KMS-11 (cell line): ENCODE measurements at regions not wholly inside any gene's neighbourhood (a gene's known extent, or its start where the extent isn't known, plus 50 kb on each side); places are given as distances from the start of the nearest gene placed in this dataset.

ENCODE experiments used
- H2AFZ ChIP-seq: fragments of 200-600 bp; sonication (generic); 2 replicates; pipeline ENCODE4 v1.6.1; 2016; ENCODE audit warnings: antibody characterized with exemption, mixed run types, low read depth
- H3K27ac ChIP-seq: fragments of 200-600 bp; sonication (generic); 2 replicates; pipeline ENCODE4 v1.6.1; 2016; ENCODE audit warnings: mild to moderate bottlenecking, mixed run types
- H3K27me3 ChIP-seq: fragments of 200-600 bp; sonication (generic); 2 replicates; pipeline ENCODE4 v1.6.1; 2017; ENCODE audit warnings: mild to moderate bottlenecking, low read depth, mixed run types, moderate library complexity; ENCODE audit not compliant: insufficient read depth
- H3K36me3 ChIP-seq: fragments of 200-600 bp; sonication (generic); 2 replicates; pipeline ENCODE4 v1.6.1; 2017; ENCODE audit warnings: mild to moderate bottlenecking, mixed run types; ENCODE audit not compliant: insufficient read depth
- H3K4me1 ChIP-seq: fragments of 200-600 bp; sonication (generic); 2 replicates; pipeline ENCODE4 v1.6.1; 2016; ENCODE audit warnings: mild to moderate bottlenecking, low read depth, mixed run types; ENCODE audit not compliant: poor library complexity, severe bottlenecking
- H3K4me2 ChIP-seq: fragments of 200-600 bp; sonication (generic); 2 replicates; pipeline ENCODE4 v1.7.0; 2016; ENCODE audit warnings: mild to moderate bottlenecking, mixed run types
- H3K4me3 ChIP-seq: fragments of 200-600 bp; sonication (generic); IDR thresholded peaks from 2 replicates; pipeline ENCODE4 v1.6.1; 2017; ENCODE audit warnings: low read depth, low read length, mixed read lengths; ENCODE audit not compliant: insufficient read depth
- H3K79me2 ChIP-seq: fragments of 200-600 bp; sonication (generic); 2 replicates; pipeline ENCODE4 v1.6.1; 2016; ENCODE audit warnings: low read depth, mixed run types; ENCODE audit not compliant: insufficient read depth
- H3K9ac ChIP-seq: fragments of 200-600 bp; sonication (generic); 2 replicates; pipeline ENCODE4 v1.6.1; 2016; ENCODE audit warnings: mild to moderate bottlenecking, mixed run types
- H4K20me1 ChIP-seq: fragments of 200-600 bp; sonication (generic); 2 replicates; pipeline ENCODE4 v1.6.1; 2016; ENCODE audit warnings: mild to moderate bottlenecking, mixed run types; ENCODE audit not compliant: insufficient read depth
- TF ChIP-seq, protein P1 (sequence below): fragments of 200-600 bp; sonication (generic); conservative IDR thresholded peaks from 2 replicates; pipeline ENCODE4 v1.6.1; 2017; ENCODE audit warnings: low read depth, mild to moderate bottlenecking, antibody characterized with exemption, low read length, moderate library complexity, mixed read lengths

DNA sequence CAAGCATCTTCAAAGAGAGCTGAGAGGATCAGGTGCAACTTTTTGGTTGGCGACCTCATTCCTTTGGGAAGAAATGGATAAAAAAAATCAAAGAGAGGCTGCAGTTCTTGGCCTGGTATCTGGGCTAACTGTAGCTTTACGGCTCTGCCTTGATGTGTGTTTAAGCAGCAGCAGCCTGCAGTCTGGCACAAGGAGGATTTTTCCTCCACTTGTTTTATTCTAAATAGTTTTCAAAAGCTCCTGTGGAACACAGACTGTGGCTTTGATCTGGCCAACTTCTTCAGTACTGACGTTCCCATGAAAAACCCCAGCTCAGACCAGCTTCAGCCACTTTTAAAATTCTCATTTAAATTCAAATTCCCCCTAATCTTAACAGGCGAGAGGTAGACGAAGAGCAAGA is 137.3 kb downstream of the HDGFL1 start:
- Histone ChIP-seq H3K4me3 (no peak overlapping the region), H2AFZ (no peak overlapping the region)
- TF ChIP-seq, protein P1, sequence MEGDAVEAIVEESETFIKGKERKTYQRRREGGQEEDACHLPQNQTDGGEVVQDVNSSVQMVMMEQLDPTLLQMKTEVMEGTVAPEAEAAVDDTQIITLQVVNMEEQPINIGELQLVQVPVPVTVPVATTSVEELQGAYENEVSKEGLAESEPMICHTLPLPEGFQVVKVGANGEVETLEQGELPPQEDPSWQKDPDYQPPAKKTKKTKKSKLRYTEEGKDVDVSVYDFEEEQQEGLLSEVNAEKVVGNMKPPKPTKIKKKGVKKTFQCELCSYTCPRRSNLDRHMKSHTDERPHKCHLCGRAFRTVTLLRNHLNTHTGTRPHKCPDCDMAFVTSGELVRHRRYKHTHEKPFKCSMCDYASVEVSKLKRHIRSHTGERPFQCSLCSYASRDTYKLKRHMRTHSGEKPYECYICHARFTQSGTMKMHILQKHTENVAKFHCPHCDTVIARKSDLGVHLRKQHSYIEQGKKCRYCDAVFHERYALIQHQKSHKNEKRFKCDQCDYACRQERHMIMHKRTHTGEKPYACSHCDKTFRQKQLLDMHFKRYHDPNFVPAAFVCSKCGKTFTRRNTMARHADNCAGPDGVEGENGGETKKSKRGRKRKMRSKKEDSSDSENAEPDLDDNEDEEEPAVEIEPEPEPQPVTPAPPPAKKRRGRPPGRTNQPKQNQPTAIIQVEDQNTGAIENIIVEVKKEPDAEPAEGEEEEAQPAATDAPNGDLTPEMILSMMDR: no peak

GRCh38 chr6:22708469-22708868 is 139.1 kb downstream of the HDGFL1 start:
- TF ChIP-seq, protein P1: no peak
- H3K4me3 ChIP-seq: no peak overlapping the region
- no peaks in the 10 kb centered on the region for H3K4me1 ChIP-seq
- H3K36me3 ChIP-seq: no peaks in the 10 kb centered on the region
- H3K9ac ChIP-seq: no peak overlapping the region
- H3K79me2 ChIP-seq: no peaks in the 10 kb centered on the region
- no peaks in the 10 kb centered on the region for H4K20me1 ChIP-seq
- no peaks in the 10 kb centered on the region for H3K27me3 ChIP-seq
- H2AFZ ChIP-seq: no peak overlapping the region
- H3K27ac ChIP-seq: no peak overlapping the region
- no peak overlapping the region for H3K4me2 ChIP-seq

More for the DNA sequence above, 137.3 kb downstream of the HDGFL1 start:
- no peak overlapping the region for H3K27ac ChIP-seq
- no peak overlapping the region for H3K4me2 ChIP-seq
- no peaks in the 10 kb centered on the region for H3K4me1 ChIP-seq
- no peaks in the 10 kb centered on the region for H3K27me3 ChIP-seq
- H3K36me3 ChIP-seq: no peaks in the 10 kb centered on the region
- H3K9ac ChIP-seq: no peak overlapping the region
- H3K79me2 ChIP-seq: no peaks in the 10 kb centered on the region
- no peaks in the 10 kb centered on the region for H4K20me1 ChIP-seq

DNA sequence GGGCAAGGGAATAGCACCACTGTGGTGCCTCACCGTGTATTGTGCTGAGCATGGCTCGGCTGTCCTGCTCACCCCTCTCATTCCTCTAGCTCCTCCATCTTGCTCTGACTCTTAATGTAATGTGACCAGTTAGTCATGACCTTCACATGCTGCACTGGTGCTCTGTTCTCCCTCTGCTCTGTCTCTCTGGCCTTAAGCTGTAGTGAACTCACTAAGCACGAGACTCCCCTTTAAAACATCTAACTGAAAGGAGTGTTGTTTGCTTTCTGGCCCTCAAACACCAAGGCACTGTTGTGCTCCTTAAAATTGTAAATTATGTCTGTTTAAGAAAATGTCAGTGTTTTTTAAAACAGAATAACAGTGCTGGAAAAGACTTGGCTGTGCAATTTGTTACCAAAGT is 140.4 kb downstream of the HDGFL1 start:
- no peaks in the 10 kb centered on the region for H3K4me1 ChIP-seq
- no peak overlapping the region for H3K4me2 ChIP-seq
- H3K36me3 ChIP-seq: no peaks in the 10 kb centered on the region
- H3K27ac ChIP-seq: no peak overlapping the region
- H2AFZ ChIP-seq: no peak overlapping the region
- H3K79me2 ChIP-seq: no peaks in the 10 kb centered on the region
- no peaks in the 10 kb centered on the region for H3K27me3 ChIP-seq
- no peaks in the 10 kb centered on the region for H4K20me1 ChIP-seq
- no peak overlapping the region for H3K4me3 ChIP-seq
- TF ChIP-seq, protein P1: no peak
- H3K9ac ChIP-seq: no peak overlapping the region

DNA sequence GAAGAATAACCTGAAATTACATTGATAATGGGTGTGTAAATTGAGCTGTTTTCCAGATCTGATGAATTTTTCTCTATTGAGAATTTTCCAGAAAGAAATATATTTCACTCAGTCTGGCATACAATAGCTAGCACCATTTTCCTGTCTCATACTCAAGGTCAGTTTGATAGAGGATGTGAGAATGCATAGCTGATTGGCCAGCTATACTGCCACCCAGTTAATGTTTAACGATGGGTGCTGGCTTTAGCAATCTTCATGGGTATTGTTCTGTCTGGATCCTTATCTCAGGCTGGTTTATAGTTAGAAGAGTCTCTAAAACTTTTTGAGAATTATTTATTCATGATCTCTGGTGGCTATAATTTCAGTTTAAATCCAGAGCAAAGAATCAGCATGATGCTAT is 147.4 kb downstream of the HDGFL1 start:
- no peaks in the 10 kb centered on the region for H3K4me1 ChIP-seq
- no peaks in the 10 kb centered on the region for H3K36me3 ChIP-seq
- H2AFZ ChIP-seq: no peak overlapping the region
- no peak overlapping the region for H3K27ac ChIP-seq
- TF ChIP-seq, protein P1: no peak
- no peaks in the 10 kb centered on the region for H4K20me1 ChIP-seq
- H3K9ac ChIP-seq: no peak overlapping the region
- H3K4me3 ChIP-seq: no peak overlapping the region
- no peak overlapping the region for H3K4me2 ChIP-seq
- H3K27me3 ChIP-seq: no peaks in the 10 kb centered on the region
- H3K79me2 ChIP-seq: no peaks in the 10 kb centered on the region
